Mesodermal cell (in vitro differentiated cells): ENCODE measurements at regions not wholly inside any gene's neighbourhood (a gene's known extent, or its start where the extent isn't known, plus 50 kb on each side); places are given as distances from the start of the nearest gene placed in this dataset.

Experiments used
- H3K27ac ChIP-seq: 2 replicates; pipeline ENCODE4 v1.7.0; 2013; ENCODE audit warnings: mild to moderate bottlenecking, low read depth, low read length, moderate library complexity; ENCODE audit not compliant: severe bottlenecking
- H3K36me3 ChIP-seq: 2 replicates; pipeline ENCODE4 v1.7.1; 2013; ENCODE audit warnings: mild to moderate bottlenecking, low read length, moderate library complexity; ENCODE audit not compliant: control insufficient read depth, insufficient read depth
- H3K4me1 ChIP-seq: one replicate; pipeline ENCODE4 v1.7.1; 2013; ENCODE audit warnings: mild to moderate bottlenecking, low read length; ENCODE audit not compliant: insufficient read depth, control insufficient read depth, poor library complexity, severe bottlenecking
- H3K4me3 ChIP-seq: 2 replicates; pipeline ENCODE4 v1.7.0; 2013; ENCODE audit warnings: low read length, control low read depth, mild to moderate bottlenecking; ENCODE audit not compliant: insufficient read depth, poor library complexity, severe bottlenecking; ENCODE audit errors: extremely low read depth
- H3K9me3 ChIP-seq: 2 replicates; pipeline ENCODE4 v1.7.1; 2013; ENCODE audit warnings: mild to moderate bottlenecking, low read length, moderate library complexity; ENCODE audit not compliant: control insufficient read depth
- whole genome bisulfite sequencing, 2 experiments: methylation state at CpG; one replicate each; pipeline ENCODE4 v1.1.5; 2013; ENCODE audit warnings: missing lambda C conversion rate in 2 of 2; ENCODE audit not compliant: insufficient coverage in 2 of 2; 5-methylcytosine and 5-hydroxymethylcytosine counted together

GRCh38 chr7:46318276-46318675 is 397.2 kb upstream of the IGFBP3 start:
- Histone ChIP-seq H3K27ac (no peak overlapping the region), H3K4me1 (no peaks in the 10 kb centered on the region), H3K36me3 (no peaks in the 10 kb centered on the region), H3K4me3 (no peak overlapping the region), H3K9me3 (no peaks in the 10 kb centered on the region)
- 80% methylated on average over 2 of the region's 3 CpGs; no CpG with 5 or more reads in 1 of the 2 experiments for WGBS, 2 experiments

- Histone ChIP-seq H3K36me3 (no peaks in the 10 kb centered on the region), H3K4me1 (no peaks in the 10 kb centered on the region), H3K27ac (no peak overlapping the region), H3K9me3 (no peaks in the 10 kb centered on the region), H3K4me3 (no peak overlapping the region)
- 83 to 93% methylated on average over 4 to 5 of the region's 6 CpGs for WGBS, 2 experiments
Observed at GRCh38 chr7:46317256-46317655, 396.2 kb upstream of the IGFBP3 start.

GRCh38 chr7:46315891-46316290 is 394.8 kb upstream of the IGFBP3 start:
- no peaks in the 10 kb centered on the region for H3K36me3 ChIP-seq
- no peak overlapping the region for H3K27ac ChIP-seq
- no peaks in the 10 kb centered on the region for H3K4me1 ChIP-seq
- 89 to 90% methylated on average over 4 to 5 of the region's 5 CpGs for WGBS, 2 experiments
- H3K4me3 ChIP-seq, result no peak overlapping the region
- no peaks in the 10 kb centered on the region for H3K9me3 ChIP-seq

- no peak overlapping the region for H3K27ac ChIP-seq
- no CpG with 5 or more reads among the region's 1 CpG for WGBS, 2 experiments
Observed at GRCh38 chr7:46301677-46302076, 380.6 kb upstream of the IGFBP3 start.

GRCh38 chr7:46297515-46297914 is 376.4 kb upstream of the IGFBP3 start:
- no peaks in the 10 kb centered on the region for H3K36me3 ChIP-seq
- no peak overlapping the region for H3K27ac ChIP-seq
- H3K4me1 ChIP-seq, result no peaks in the 10 kb centered on the region
- no peak overlapping the region for H3K4me3 ChIP-seq
- peaks cover 3% of the 10 kb centered on the region for H3K9me3 ChIP-seq
- WGBS, 2 experiments, result no CpG with 5 or more reads among the region's 2 CpGs

More at GRCh38 chr7:46301677-46302076, 380.6 kb upstream of the IGFBP3 start:
- H3K9me3 ChIP-seq, result peaks cover 3% of the 10 kb centered on the region
- no peaks in the 10 kb centered on the region for H3K36me3 ChIP-seq
- no peak overlapping the region for H3K4me3 ChIP-seq
- H3K4me1 ChIP-seq, result no peaks in the 10 kb centered on the region

- peaks cover 3% of the 10 kb centered on the region for H3K9me3 ChIP-seq
- peaks cover 8% of the 10 kb centered on the region for H3K4me1 ChIP-seq
- no peaks in the 10 kb centered on the region for H3K36me3 ChIP-seq
- H3K4me3 ChIP-seq, result no peak overlapping the region
- H3K27ac ChIP-seq, result no peak overlapping the region
- WGBS, 2 experiments, result no CpG with 5 or more reads among the region's 1 CpG
Observed at GRCh38 chr7:46296526-46296925, 375.5 kb upstream of the IGFBP3 start.

- 81 to 92% methylated on average over 2 to 4 of the region's 5 CpGs for WGBS, 2 experiments
- H3K36me3 ChIP-seq, result no peaks in the 10 kb centered on the region
- peaks cover 14% of the 10 kb centered on the region for H3K4me1 ChIP-seq
- no peak overlapping the region for H3K4me3 ChIP-seq
- H3K9me3 ChIP-seq, result peaks cover 3% of the 10 kb centered on the region
- H3K27ac ChIP-seq, result no peak overlapping the region
Observed at GRCh38 chr7:46294381-46294780, 373.3 kb upstream of the IGFBP3 start.

GRCh38 chr7:46292741-46293140 is 371.7 kb upstream of the IGFBP3 start:
- H3K4me1 ChIP-seq, result peaks cover 14% of the 10 kb centered on the region
- no peaks in the 10 kb centered on the region for H3K36me3 ChIP-seq
- no peak overlapping the region for H3K27ac ChIP-seq
- 96 to 97% methylated on average over 3 to 7 of the region's 7 CpGs for WGBS, 2 experiments
- no peak overlapping the region for H3K4me3 ChIP-seq
- peaks cover 3% of the 10 kb centered on the region for H3K9me3 ChIP-seq

- Histone ChIP-seq H3K4me1 (peaks cover 14% of the 10 kb centered on the region), H3K9me3 (no peaks in the 10 kb centered on the region), H3K36me3 (no peaks in the 10 kb centered on the region), H3K27ac (peak overlapping the region; percentile 16), H3K4me3 (no peak overlapping the region)
- WGBS, 2 experiments, result 80 to 94% methylated on average over 1 to 2 of the region's 4 CpGs
Observed at GRCh38 chr7:46291601-46292150, 370.6 kb upstream of the IGFBP3 start.

GRCh38 chr7:46291050-46291438 is 370.0 kb upstream of the IGFBP3 start:
- Histone ChIP-seq H3K4me1 (peaks cover 14% of the 10 kb centered on the region), H3K27ac (peak overlapping the region; percentile 16), H3K36me3 (no peaks in the 10 kb centered on the region), H3K4me3 (no peak overlapping the region), H3K9me3 (no peaks in the 10 kb centered on the region)
- WGBS, 2 experiments, result 89% methylated on average over 3 of the region's 5 CpGs; no CpG with 5 or more reads in 1 of the 2 experiments

GRCh38 chr7:46290374-46291049 is 369.4 kb upstream of the IGFBP3 start:
- Histone ChIP-seq H3K27ac (peak overlapping the region; percentile 16), H3K36me3 (no peaks in the 10 kb centered on the region), H3K4me1 (peaks cover 14% of the 10 kb centered on the region), H3K4me3 (no peak overlapping the region), H3K9me3 (no peaks in the 10 kb centered on the region)
- WGBS, 2 experiments, result no CpG with 5 or more reads among the region's 1 CpG
